Epithelial cell of esophagus (primary cell): ENCODE measurements at regions not wholly inside any gene's neighbourhood (a gene's known extent, or its start where the extent isn't known, plus 50 kb on each side); places are given as distances from the start of the nearest gene placed in this dataset.
A peak's percentile ranks its signal among the peaks of the same experiment; 100 is the strongest.

Source experiments
- DNase-seq: peaks from one replicate; pipeline ENCODE4 v3.0.0; 2010; ENCODE audit warnings: low read depth
- H3K4me3 ChIP-seq: 2 replicates; pipeline ENCODE4 v1.5.1; 2011; ENCODE audit warnings: mild to moderate bottlenecking, low read length, control low read depth
- TF ChIP-seq, protein P1 (sequence below): IDR thresholded peaks from 2 replicates; pipeline ENCODE4 v1.5.1; 2011; ENCODE audit warnings: low read depth, mild to moderate bottlenecking, low read length, control low read depth, inconsistent platforms; ENCODE audit not compliant: insufficient read depth; ENCODE audit errors: missing control alignments

GRCh38 chr2:163822033-163822432 lies 86.2 kb upstream of the FIGN start:
- no peak overlapping the region for H3K4me3 ChIP-seq
- TF ChIP-seq, protein P1, sequence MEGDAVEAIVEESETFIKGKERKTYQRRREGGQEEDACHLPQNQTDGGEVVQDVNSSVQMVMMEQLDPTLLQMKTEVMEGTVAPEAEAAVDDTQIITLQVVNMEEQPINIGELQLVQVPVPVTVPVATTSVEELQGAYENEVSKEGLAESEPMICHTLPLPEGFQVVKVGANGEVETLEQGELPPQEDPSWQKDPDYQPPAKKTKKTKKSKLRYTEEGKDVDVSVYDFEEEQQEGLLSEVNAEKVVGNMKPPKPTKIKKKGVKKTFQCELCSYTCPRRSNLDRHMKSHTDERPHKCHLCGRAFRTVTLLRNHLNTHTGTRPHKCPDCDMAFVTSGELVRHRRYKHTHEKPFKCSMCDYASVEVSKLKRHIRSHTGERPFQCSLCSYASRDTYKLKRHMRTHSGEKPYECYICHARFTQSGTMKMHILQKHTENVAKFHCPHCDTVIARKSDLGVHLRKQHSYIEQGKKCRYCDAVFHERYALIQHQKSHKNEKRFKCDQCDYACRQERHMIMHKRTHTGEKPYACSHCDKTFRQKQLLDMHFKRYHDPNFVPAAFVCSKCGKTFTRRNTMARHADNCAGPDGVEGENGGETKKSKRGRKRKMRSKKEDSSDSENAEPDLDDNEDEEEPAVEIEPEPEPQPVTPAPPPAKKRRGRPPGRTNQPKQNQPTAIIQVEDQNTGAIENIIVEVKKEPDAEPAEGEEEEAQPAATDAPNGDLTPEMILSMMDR = no peak
- no peak for DNase-seq

DNA sequence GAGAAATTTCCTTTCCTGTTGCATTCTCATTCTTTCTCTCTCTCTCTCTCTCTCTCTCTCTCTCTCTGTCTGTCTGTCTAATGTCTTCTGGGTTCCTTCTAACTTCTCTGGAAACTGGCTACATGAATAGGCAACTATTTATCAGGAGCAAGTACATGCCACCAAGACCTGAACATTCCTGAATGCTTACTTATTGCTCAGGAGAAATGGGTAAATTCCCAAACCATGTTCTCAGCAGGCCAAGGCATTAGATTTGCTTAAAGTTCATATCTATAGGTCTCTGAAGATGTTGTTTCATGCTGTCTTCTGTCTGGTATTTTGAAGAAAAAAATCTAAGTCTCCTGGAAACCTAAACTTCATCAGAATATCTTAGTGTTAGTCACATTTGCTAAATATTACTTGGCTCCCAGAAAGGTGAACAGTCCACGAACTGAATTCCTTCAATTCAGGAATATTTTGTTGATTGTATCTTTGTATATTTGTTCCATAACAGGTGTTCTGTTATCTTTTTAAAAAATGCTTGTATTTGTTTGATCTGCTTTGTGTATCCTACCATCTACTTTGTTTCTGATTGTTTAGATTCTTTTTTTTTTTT lies 77.2 kb upstream of the FIGN start:
- peak; percentile 24 for DNase-seq
- no peak overlapping the region for H3K4me3 ChIP-seq
- TF ChIP-seq, protein P1 = no peak

DNA sequence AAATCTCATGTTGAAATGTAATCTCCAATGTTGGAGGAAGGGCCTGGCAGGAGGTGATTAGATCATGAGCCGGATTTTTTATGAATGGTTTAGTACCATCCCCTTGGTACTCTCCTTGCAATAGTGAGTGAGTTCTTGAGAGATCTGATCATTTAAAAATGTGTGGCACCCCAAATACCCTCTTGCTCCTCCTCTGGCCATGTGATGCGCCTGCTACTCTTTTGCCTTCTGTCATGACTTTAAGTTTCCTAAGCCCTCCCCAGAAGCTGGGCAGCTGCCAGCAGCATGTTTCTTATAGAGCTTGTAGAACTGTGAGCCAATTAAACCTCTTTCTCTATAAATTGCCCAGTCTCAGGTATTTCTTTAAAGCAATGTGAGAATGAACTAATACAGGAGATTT lies 72.6 kb upstream of the FIGN start:
- H3K4me3 ChIP-seq = no peak overlapping the region
- DNase-seq = no peak
- TF ChIP-seq, protein P1 = no peak

DNA sequence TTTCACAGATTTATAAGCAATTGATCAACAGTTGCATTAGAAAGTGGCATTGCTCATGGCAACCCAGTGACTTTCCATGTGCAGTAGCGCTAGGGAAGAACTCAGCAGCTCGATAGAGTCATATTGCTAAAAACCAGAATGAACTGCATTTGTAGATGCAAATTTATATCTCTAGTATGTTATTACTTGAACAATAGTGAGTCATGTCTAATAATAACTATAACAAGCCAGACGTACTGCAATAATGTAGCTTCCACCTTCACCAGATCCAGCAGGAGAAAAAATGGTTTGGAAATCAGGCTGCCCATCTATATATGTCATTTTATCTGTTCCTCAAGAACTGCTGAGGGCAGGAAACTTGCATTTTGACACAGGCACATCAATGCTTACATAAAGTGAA lies 66.5 kb upstream of the FIGN start:
- TF ChIP-seq, protein P1 = no peak
- H3K4me3 ChIP-seq = no peak overlapping the region
- DNase-seq = no peak

DNA sequence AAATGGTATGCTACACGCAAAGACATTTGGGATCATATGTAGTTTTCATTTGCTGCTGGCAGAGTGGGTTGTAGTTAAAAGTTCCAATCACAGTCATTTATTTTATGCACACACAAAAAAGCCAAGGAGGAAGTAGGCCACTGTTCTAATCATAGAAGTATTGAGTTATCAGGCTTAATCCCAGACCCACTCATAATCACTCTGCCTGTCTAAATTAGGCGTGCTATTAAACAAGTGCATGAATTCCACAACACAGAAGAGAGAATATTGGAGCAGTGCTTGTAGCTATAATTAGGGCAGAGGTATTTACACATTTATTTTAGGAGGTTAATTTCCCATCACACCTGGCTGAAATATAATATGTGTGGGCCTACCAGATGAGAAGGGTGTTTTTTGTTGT lies 65.7 kb upstream of the FIGN start:
- TF ChIP-seq, protein P1 = no peak
- H3K4me3 ChIP-seq = no peak overlapping the region
- no peak for DNase-seq

DNA sequence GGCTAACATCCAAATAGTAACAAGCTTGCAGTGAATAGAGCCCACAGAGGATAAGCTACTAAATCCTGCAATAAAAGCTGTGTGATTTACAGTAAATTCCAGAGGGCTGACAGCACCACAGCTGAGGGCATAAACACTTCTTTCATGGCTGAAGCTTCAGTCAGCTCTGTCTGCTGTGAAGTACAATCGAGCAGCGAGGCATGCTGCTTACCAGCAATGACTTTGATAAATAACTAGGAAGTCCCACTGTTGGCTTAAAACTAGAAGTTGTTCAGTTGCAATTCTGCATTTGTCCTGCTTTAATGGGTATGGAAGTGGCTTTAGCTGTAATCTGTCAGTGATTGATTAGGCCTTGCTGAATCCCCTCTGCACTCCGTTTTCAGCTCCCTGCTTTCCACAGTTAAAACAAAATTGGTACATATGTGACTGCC lies 65.2 kb upstream of the FIGN start:
- no peak overlapping the region for H3K4me3 ChIP-seq
- TF ChIP-seq, protein P1 = no peak
- peak; percentile 11 for DNase-seq

DNA sequence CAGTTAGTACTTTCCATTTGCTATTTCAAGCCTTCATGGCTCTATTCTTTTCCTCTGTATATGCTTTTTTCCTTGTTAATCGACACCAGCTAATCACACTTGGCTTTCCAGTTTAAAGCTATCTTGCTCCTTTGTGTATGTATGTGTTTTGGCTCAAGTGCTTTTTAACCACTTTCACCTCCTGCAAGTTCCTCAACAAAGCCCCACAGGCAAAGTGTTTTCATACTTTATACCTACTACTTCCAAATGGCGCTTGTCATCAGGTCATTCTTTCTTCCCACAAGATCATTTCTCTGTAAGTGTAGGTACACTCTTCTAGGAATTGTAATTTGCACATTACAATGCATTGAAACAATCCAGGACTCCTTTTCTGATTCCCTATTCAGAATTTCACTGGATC lies 64.0 kb upstream of the FIGN start:
- no peak for DNase-seq
- TF ChIP-seq, protein P1 = no peak
- H3K4me3 ChIP-seq = no peak overlapping the region
